GDM1 (cell line): ENCODE measurements at regions not wholly inside any gene's neighbourhood (a gene's known extent, or its start where the extent isn't known, plus 50 kb on each side); places are given as distances from the start of the nearest gene placed in this dataset.

Experiments
- DNase-seq: peaks from one replicate; lab custom pipeline; 2025; lab: John Stamatoyannopoulos, UW

GRCh38 chr5:68407311-68408239 is 192.0 kb downstream of the PIK3R1 start:
- no peak for DNase-seq

GRCh38 chr5:68408345-68408871 is 192.9 kb downstream of the PIK3R1 start:
- DNase-seq = no peak

- no peak for DNase-seq
These were observed 193.7 kb downstream of the PIK3R1 start for GRCh38 chr5:68409259-68409658.

GRCh38 chr5:68411161-68411560 is 195.6 kb downstream of the PIK3R1 start:
- DNase-seq = no peak

GRCh38 chr5:68415177-68416085 is 199.9 kb downstream of the PIK3R1 start:
- DNase-seq = peak; percentile 19

- no peak for DNase-seq
These were observed 201.2 kb downstream of the PIK3R1 start for GRCh38 chr5:68416714-68417113.

- DNase-seq = no peak
These were observed 202.6 kb downstream of the PIK3R1 start for GRCh38 chr5:68418201-68418600.

- no peak for DNase-seq
These were observed 203.1 kb downstream of the PIK3R1 start for GRCh38 chr5:68418680-68419079.

GRCh38 chr5:68419081-68419636 is 203.6 kb downstream of the PIK3R1 start:
- DNase-seq = no peak

- no peak for DNase-seq
These were observed 204.3 kb downstream of the PIK3R1 start for GRCh38 chr5:68419637-68420452.

GRCh38 chr5:68420476-68421344 is 205.2 kb downstream of the PIK3R1 start:
- no peak for DNase-seq

GRCh38 chr5:68421485-68422220 is 206.1 kb downstream of the PIK3R1 start:
- DNase-seq = no peak

- DNase-seq = no peak
These were observed 207.7 kb downstream of the PIK3R1 start for GRCh38 chr5:68423154-68423811.

- peak; percentile 27 for DNase-seq
These were observed 209.4 kb downstream of the PIK3R1 start for GRCh38 chr5:68424799-68425537.

GRCh38 chr5:68426586-68426985 is 211.0 kb downstream of the PIK3R1 start:
- no peak for DNase-seq

- no peak for DNase-seq
These were observed 212.8 kb downstream of the PIK3R1 start for GRCh38 chr5:68428231-68428811.

GRCh38 chr5:68429510-68429909 is 214.0 kb downstream of the PIK3R1 start:
- no peak for DNase-seq

- no peak for DNase-seq
These were observed 214.7 kb downstream of the PIK3R1 start for GRCh38 chr5:68430279-68430678.
